T-cell (primary cell): ENCODE measurements at regions not wholly inside any gene's neighbourhood (a gene's known extent, or its start where the extent isn't known, plus 50 kb on each side); places are given as distances from the start of the nearest gene placed in this dataset.

Experiments used
- ATAC-seq, 4 experiments: fragments of 200-7000 bp in 3 of 4; fragments of 150-1000 bp in 1 of 4; cut with Tn5 transposase; replicated peaks in 1 of 4; 1 replicate in 3 of 4; 2 replicates in 1 of 4; pipeline ENCODE4 v1.10.0; 2021; ENCODE audit warnings: moderate library complexity in 3 of 4, mild to moderate bottlenecking in 2 of 4, moderate number of reproducible peaks in 1 of 4
- CTCF ChIA-PET, 2 donors: fragments of 300-600 bp; sonication (Branson Sonifier 250); formaldehyde crosslinking; loops; one replicate each; lab custom pipeline; 2022; ENCODE audit warnings: antibody characterized with exemption in 2 of 2; lab: Charles Lee
- POLR2A ChIA-PET, 2 donors: fragments of 300-600 bp; sonication (Branson Sonifier 250); formaldehyde crosslinking; loops; one replicate each; lab custom pipeline; 2022; ENCODE audit warnings: antibody characterized with exemption in 2 of 2; lab: Charles Lee
- DNase-seq, 35 experiments: peaks; one replicate each; pipeline versions ENCODE4 v3.0.0 to v3.0.0-alpha.2; 2013 to 2023
- H3K27ac ChIP-seq: one replicate; pipeline ENCODE4 v1.5.1; 2013; ENCODE audit warnings: low read length
- H3K27me3 ChIP-seq, 2 experiments: replicated peaks in 1 of 2; 1 replicate in 1 of 2; 2 replicates in 1 of 2; pipeline versions ENCODE4 v1.6.1 to v1.7.0; 2013; ENCODE audit warnings: low read length in 1 of 2, mixed read lengths in 1 of 2; ENCODE audit not compliant: control insufficient read depth in 2 of 2, insufficient read depth in 2 of 2; ENCODE audit errors: extremely low read depth in 1 of 2
- H3K36me3 ChIP-seq, 2 donors: 1 replicate in 1 of 2; 2 replicates in 1 of 2; pipeline versions ENCODE4 v1.6.1 to v1.7.0; 2013; ENCODE audit warnings: low read length in 1 of 2; ENCODE audit not compliant: control insufficient read depth in 2 of 2, insufficient read depth in 1 of 2; ENCODE audit errors: extremely low read depth in 1 of 2
- H3K4me1 ChIP-seq, 2 experiments: 1 replicate in 1 of 2; 2 replicates in 1 of 2; pipeline versions ENCODE4 v1.6.1 to v1.7.0; 2013; ENCODE audit warnings: low read length in 2 of 2, mixed read lengths in 1 of 2; ENCODE audit not compliant: insufficient read depth in 2 of 2, control insufficient read depth in 1 of 2; ENCODE audit errors: extremely low read depth in 1 of 2
- H3K4me3 ChIP-seq, 2 donors: 1 replicate in 1 of 2; 2 replicates in 1 of 2; pipeline versions ENCODE4 v1.5.1 to v1.7.0; 2013; ENCODE audit warnings: mild to moderate bottlenecking in 2 of 2, low read length in 1 of 2, moderate library complexity in 1 of 2; ENCODE audit not compliant: control insufficient read depth in 1 of 2; ENCODE audit errors: extremely low read depth in 1 of 2
- H3K9me3 ChIP-seq: 2 replicates; pipeline ENCODE4 v1.7.0; 2013
- H3K27ac Mint-ChIP-seq, 2 donors: one replicate each; pipeline ENCODE4 v1.8.0; 2020 to 2021; ENCODE audit warnings: mild to moderate bottlenecking in 2 of 2, mixed read lengths in 2 of 2
- H3K27me3 Mint-ChIP-seq, 2 donors: one replicate each; pipeline ENCODE4 v1.8.0; 2021 to 2022; ENCODE audit warnings: mixed read lengths in 2 of 2
- H3K36me3 Mint-ChIP-seq: one replicate; pipeline ENCODE4 v1.8.0; 2021; ENCODE audit warnings: mixed read lengths
- H3K4me1 Mint-ChIP-seq, 3 donors: one replicate each; pipeline ENCODE4 v1.8.0; 2020 to 2022; ENCODE audit warnings: mixed read lengths in 3 of 3, mild to moderate bottlenecking in 1 of 3
- H3K4me3 Mint-ChIP-seq, 3 donors: one replicate each; pipeline ENCODE4 v1.8.0; 2020 to 2022; ENCODE audit warnings: mild to moderate bottlenecking in 3 of 3, mixed read lengths in 3 of 3, moderate library complexity in 3 of 3
- H3K9me3 Mint-ChIP-seq, 3 donors: one replicate each; pipeline ENCODE4 v1.8.0; 2020 to 2022; ENCODE audit warnings: mixed read lengths in 3 of 3
- WGBS: methylation state at CpG from one replicate; pipeline ENCODE4 v1.1.5; 2013; ENCODE audit warnings: missing lambda C conversion rate; ENCODE audit not compliant: insufficient coverage; 5-methylcytosine and 5-hydroxymethylcytosine counted together

GRCh38 chr6:122035173-122035572 is 364.3 kb upstream of the HSF2 start:
- Mint-ChIP-seq H3K4me3 (no peak overlapping the region), H3K36me3 (no peaks in the 10 kb centered on the region), H3K9me3 (no peaks in the 10 kb centered on the region), H3K27me3 (peaks cover 0 to 19% of the 10 kb centered on the region in 2 donors), H3K27ac (no peak overlapping the region), H3K4me1 (peaks cover 0 to 3% (median 0%) of the 10 kb centered on the region in 3 donors)
- CTCF ChIA-PET: no interaction called here
- WGBS: no CpG with 5 or more reads among the region's 2 CpGs
- no peaks in the 10 kb centered on the region for H3K4me1 ChIP-seq
- no peak overlapping the region for H3K27ac ChIP-seq
- DNase-seq: no peak
- no peak overlapping the region for H3K4me3 ChIP-seq
- no peaks in the 10 kb centered on the region for H3K27me3 ChIP-seq
- H3K36me3 ChIP-seq: no peaks in the 10 kb centered on the region
- H3K9me3 ChIP-seq: no peaks in the 10 kb centered on the region
- ATAC-seq: no peak
- POLR2A ChIA-PET: no interaction called here

GRCh38 chr6:122040261-122040660 is 359.2 kb upstream of the HSF2 start:
- no peak overlapping the region for H3K27ac ChIP-seq
- Mint-ChIP-seq H3K27ac (no peak overlapping the region), H3K36me3 (no peaks in the 10 kb centered on the region), H3K9me3 (no peaks in the 10 kb centered on the region), H3K27me3 (peaks cover 6 to 18% of the 10 kb centered on the region in 2 donors), H3K4me3 (no peak overlapping the region), H3K4me1 (no peaks in the 10 kb centered on the region)
- DNase-seq: no peak
- no peaks in the 10 kb centered on the region for H3K4me1 ChIP-seq
- 100% methylated on average over 1 of the region's 2 CpGs for WGBS
- POLR2A ChIA-PET: no interaction called here
- H3K27me3 ChIP-seq: no peaks in the 10 kb centered on the region
- ATAC-seq: no peak
- CTCF ChIA-PET: interaction anchor here in 1 of 2 donors (1.2 kb wide), 1 partner anchor 89 kb away, joined by 3 read pairs; no protein-coding TSS in a partner anchor
- no peak overlapping the region for H3K4me3 ChIP-seq
- H3K36me3 ChIP-seq: no peaks in the 10 kb centered on the region
- no peaks in the 10 kb centered on the region for H3K9me3 ChIP-seq

- DNase-seq: no peak
- Mint-ChIP-seq H3K27me3 (peaks cover 8 to 10% of the 10 kb centered on the region in 2 donors), H3K4me1 (no peaks in the 10 kb centered on the region), H3K27ac (no peak overlapping the region), H3K36me3 (no peaks in the 10 kb centered on the region), H3K4me3 (no peak overlapping the region), H3K9me3 (no peaks in the 10 kb centered on the region)
- ChIA-PET CTCF (no interaction called here), POLR2A (no interaction called here)
- Histone ChIP-seq H3K4me3 (no peak overlapping the region), H3K27me3 (no peaks in the 10 kb centered on the region), H3K36me3 (no peaks in the 10 kb centered on the region), H3K27ac (no peak overlapping the region), H3K4me1 (no peaks in the 10 kb centered on the region), H3K9me3 (no peaks in the 10 kb centered on the region)
- 44% methylated on average over 3 of the region's 3 CpGs for WGBS
- ATAC-seq: no peak
These were observed 357.1 kb upstream of the HSF2 start for GRCh38 chr6:122042380-122042779.

- DNase-seq: no peak
These were observed 356.3 kb upstream of the HSF2 start for GRCh38 chr6:122042960-122043735.

GRCh38 chr6:122048570-122048969 is 350.9 kb upstream of the HSF2 start:
- no peak overlapping the region for H3K27ac Mint-ChIP-seq
- no peaks in the 10 kb centered on the region for H3K36me3 ChIP-seq
- ChIA-PET POLR2A (no interaction called here), CTCF (no interaction called here)
- no peak overlapping the region for H3K27ac ChIP-seq
- ATAC-seq (no peak), DNase-seq (no peak)
- no peaks in the 10 kb centered on the region for H3K36me3 Mint-ChIP-seq
- H3K27me3 ChIP-seq: no peaks in the 10 kb centered on the region
- H3K4me1 Mint-ChIP-seq: no peaks in the 10 kb centered on the region
- no peak overlapping the region for H3K4me3 ChIP-seq
- WGBS: no CpG with 5 or more reads among the region's 3 CpGs
- no peak overlapping the region for H3K4me3 Mint-ChIP-seq
- H3K27me3 Mint-ChIP-seq: peaks cover 4 to 9% of the 10 kb centered on the region in 2 donors
- no peaks in the 10 kb centered on the region for H3K9me3 ChIP-seq
- H3K9me3 Mint-ChIP-seq: no peaks in the 10 kb centered on the region
- no peaks in the 10 kb centered on the region for H3K4me1 ChIP-seq

More at GRCh38 chr6:122042960-122043735, 356.3 kb upstream of the HSF2 start:
- H3K27me3 ChIP-seq: no peaks in the 10 kb centered on the region
- no peak overlapping the region for H3K27ac ChIP-seq
- no CpG with 5 or more reads among the region's 9 CpGs for WGBS
- H3K4me3 ChIP-seq: no peak overlapping the region
- H3K9me3 Mint-ChIP-seq: no peaks in the 10 kb centered on the region
- no peak for ATAC-seq
- peaks cover 8 to 10% of the 10 kb centered on the region in 2 donors for H3K27me3 Mint-ChIP-seq
- no peak overlapping the region for H3K27ac Mint-ChIP-seq
- no peak overlapping the region for H3K4me3 Mint-ChIP-seq
- no peaks in the 10 kb centered on the region for H3K4me1 ChIP-seq
- ChIA-PET POLR2A (no interaction called here), CTCF (no interaction called here)
- no peaks in the 10 kb centered on the region for H3K4me1 Mint-ChIP-seq
- no peaks in the 10 kb centered on the region for H3K9me3 ChIP-seq
- H3K36me3 Mint-ChIP-seq: no peaks in the 10 kb centered on the region
- no peaks in the 10 kb centered on the region for H3K36me3 ChIP-seq

GRCh38 chr6:122049341-122049740 is 350.1 kb upstream of the HSF2 start:
- H3K9me3 Mint-ChIP-seq: no peaks in the 10 kb centered on the region
- DNase-seq (no peak), ATAC-seq (no peak)
- H3K4me3 Mint-ChIP-seq: no peak overlapping the region
- no peaks in the 10 kb centered on the region for H3K4me1 Mint-ChIP-seq
- ChIA-PET POLR2A (no interaction called here), CTCF (no interaction called here)
- no peak overlapping the region for H3K27ac Mint-ChIP-seq
- no peak overlapping the region for H3K4me3 ChIP-seq
- no CpG with 5 or more reads among the region's 6 CpGs for WGBS
- peaks cover 3 to 9% of the 10 kb centered on the region in 2 donors for H3K27me3 Mint-ChIP-seq
- no peaks in the 10 kb centered on the region for H3K36me3 ChIP-seq
- H3K27ac ChIP-seq: no peak overlapping the region
- no peaks in the 10 kb centered on the region for H3K4me1 ChIP-seq
- H3K27me3 ChIP-seq: no peaks in the 10 kb centered on the region
- no peaks in the 10 kb centered on the region for H3K9me3 ChIP-seq
- H3K36me3 Mint-ChIP-seq: no peaks in the 10 kb centered on the region
